PC-3 (cell line): ENCODE measurements at regions not wholly inside any gene's neighbourhood (a gene's known extent, or its start where the extent isn't known, plus 50 kb on each side); places are given as distances from the start of the nearest gene placed in this dataset.

Source experiments
- EZH2 ChIP-seq: fragments of 300-600 bp; sonication (generic); IDR thresholded peaks from one replicate; pipeline ENCODE4 v1.6.1; 2017; ENCODE audit warnings: antibody characterized with exemption, mild to moderate bottlenecking, low read length; ENCODE audit not compliant: unreplicated experiment
- TF ChIP-seq, protein P1 (sequence below): fragments of 300-600 bp; sonication (generic); conservative IDR thresholded peaks from 2 replicates; pipeline ENCODE4 v1.5.1; 2017; ENCODE audit warnings: antibody characterized with exemption, low read depth, mild to moderate bottlenecking, low read length

DNA sequence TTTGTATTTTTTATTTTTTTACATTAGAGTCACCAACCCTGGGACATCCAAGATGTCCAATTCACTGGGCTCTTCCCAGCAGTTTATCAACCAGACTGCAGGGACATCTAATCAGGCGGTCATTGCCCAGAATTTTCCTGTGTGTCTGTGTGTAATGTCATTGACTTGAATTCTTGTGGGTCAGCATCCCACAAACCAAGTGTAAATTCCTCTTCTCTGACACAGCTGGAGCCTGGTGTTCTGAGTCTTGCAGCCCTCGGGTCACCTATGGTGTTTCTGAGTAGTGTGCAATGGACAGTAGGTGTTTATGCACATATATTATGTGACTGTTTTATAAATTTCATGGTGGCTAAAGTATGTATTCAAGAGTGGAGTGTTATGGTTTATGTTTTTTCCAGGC is 815.7 kb downstream of the SEMA5A start:
- TF ChIP-seq, protein P1, sequence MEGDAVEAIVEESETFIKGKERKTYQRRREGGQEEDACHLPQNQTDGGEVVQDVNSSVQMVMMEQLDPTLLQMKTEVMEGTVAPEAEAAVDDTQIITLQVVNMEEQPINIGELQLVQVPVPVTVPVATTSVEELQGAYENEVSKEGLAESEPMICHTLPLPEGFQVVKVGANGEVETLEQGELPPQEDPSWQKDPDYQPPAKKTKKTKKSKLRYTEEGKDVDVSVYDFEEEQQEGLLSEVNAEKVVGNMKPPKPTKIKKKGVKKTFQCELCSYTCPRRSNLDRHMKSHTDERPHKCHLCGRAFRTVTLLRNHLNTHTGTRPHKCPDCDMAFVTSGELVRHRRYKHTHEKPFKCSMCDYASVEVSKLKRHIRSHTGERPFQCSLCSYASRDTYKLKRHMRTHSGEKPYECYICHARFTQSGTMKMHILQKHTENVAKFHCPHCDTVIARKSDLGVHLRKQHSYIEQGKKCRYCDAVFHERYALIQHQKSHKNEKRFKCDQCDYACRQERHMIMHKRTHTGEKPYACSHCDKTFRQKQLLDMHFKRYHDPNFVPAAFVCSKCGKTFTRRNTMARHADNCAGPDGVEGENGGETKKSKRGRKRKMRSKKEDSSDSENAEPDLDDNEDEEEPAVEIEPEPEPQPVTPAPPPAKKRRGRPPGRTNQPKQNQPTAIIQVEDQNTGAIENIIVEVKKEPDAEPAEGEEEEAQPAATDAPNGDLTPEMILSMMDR = no peak
- no peak for TF ChIP-seq EZH2
